HUES64 (cell line): ENCODE measurements at regions not wholly inside any gene's neighbourhood (a gene's known extent, or its start where the extent isn't known, plus 50 kb on each side); places are given as distances from the start of the nearest gene placed in this dataset.
"Not testable (repeated sequence)": the region's sequence is repeated elsewhere in the genome, so short reads cannot be mapped to it uniquely, and the experiment has no call there.

Experiments
- H3K27ac ChIP-seq: 2 replicates; pipeline ENCODE4 v1.7.0; 2013; ENCODE audit warnings: low read depth, low read length, inconsistent platforms
- H3K27me3 ChIP-seq: 2 replicates; pipeline ENCODE4 v1.6.1; 2013; ENCODE audit warnings: mild to moderate bottlenecking, low read length; ENCODE audit not compliant: insufficient read depth
- H3K36me3 ChIP-seq: 2 replicates; pipeline ENCODE4 v1.6.1; 2013; ENCODE audit warnings: mild to moderate bottlenecking, low read length; ENCODE audit not compliant: insufficient read depth
- H3K4me1 ChIP-seq: 2 replicates; pipeline ENCODE4 v1.6.1; 2013; ENCODE audit warnings: mild to moderate bottlenecking, low read length, moderate library complexity; ENCODE audit not compliant: insufficient read depth
- H3K4me3 ChIP-seq: 2 replicates; pipeline ENCODE4 v1.5.1; 2013; ENCODE audit warnings: mild to moderate bottlenecking, low read length, moderate library complexity
- H3K9ac ChIP-seq: 2 replicates; pipeline ENCODE4 v1.6.1; 2013; ENCODE audit warnings: mild to moderate bottlenecking, low read depth, low read length
- H3K9me3 ChIP-seq: 2 replicates; pipeline ENCODE4 v1.6.1; 2013; ENCODE audit warnings: low read depth, low read length; ENCODE audit not compliant: insufficient read depth
- WGBS: fragments of 150-250, 120-280 bp; methylation state at CpG from one replicate; pipeline ENCODE4 v1.1.7; 2013; ENCODE audit warnings: missing lambda C conversion rate; 5-methylcytosine and 5-hydroxymethylcytosine counted together

- H3K36me3 ChIP-seq, result no peaks in the 10 kb centered on the region
- no peak overlapping the region for H3K9ac ChIP-seq
- no peaks in the 10 kb centered on the region for H3K9me3 ChIP-seq
- WGBS, result 97% methylated on average over 2 of the region's 4 CpGs
- no peak overlapping the region for H3K27ac ChIP-seq
- no peak overlapping the region for H3K4me3 ChIP-seq
- H3K4me1 ChIP-seq, result no peaks in the 10 kb centered on the region
- H3K27me3 ChIP-seq, result no peaks in the 10 kb centered on the region
These were observed 1368.4 kb downstream of the GRIK2 start for GRCh38 chr6:102761872-102762271.

- no peaks in the 10 kb centered on the region for H3K36me3 ChIP-seq
- H3K4me1 ChIP-seq, result no peaks in the 10 kb centered on the region
- no peak overlapping the region for H3K27ac ChIP-seq
- no peaks in the 10 kb centered on the region for H3K9me3 ChIP-seq
- H3K9ac ChIP-seq, result no peak overlapping the region
- H3K27me3 ChIP-seq, result no peaks in the 10 kb centered on the region
- no peak overlapping the region for H3K4me3 ChIP-seq
- WGBS, result 98% methylated on average over 2 of the region's 2 CpGs
These were observed 1365.9 kb downstream of the GRIK2 start for GRCh38 chr6:102759415-102759814.

GRCh38 chr6:102758536-102758935 is 1365.0 kb downstream of the GRIK2 start:
- 90% methylated on average over 19 of the region's 19 CpGs for WGBS
- H3K27ac ChIP-seq, H3K9me3 ChIP-seq, H3K4me3 ChIP-seq, H3K27me3 ChIP-seq, H3K4me1 ChIP-seq, H3K36me3 ChIP-seq, H3K9ac ChIP-seq: not testable (repeated sequence)

GRCh38 chr6:102749210-102749971 is 1355.9 kb downstream of the GRIK2 start:
- no peaks in the 10 kb centered on the region for H3K9me3 ChIP-seq
- no peaks in the 10 kb centered on the region for H3K4me1 ChIP-seq
- WGBS, result 93% methylated on average over 2 of the region's 2 CpGs
- H3K27me3 ChIP-seq, result no peaks in the 10 kb centered on the region
- no peak overlapping the region for H3K4me3 ChIP-seq
- H3K27ac ChIP-seq, result no peak overlapping the region
- H3K9ac ChIP-seq, result no peak overlapping the region
- H3K36me3 ChIP-seq, result no peaks in the 10 kb centered on the region

- WGBS, result 94% methylated on average over 5 of the region's 5 CpGs
- no peaks in the 10 kb centered on the region for H3K36me3 ChIP-seq
- no peaks in the 10 kb centered on the region for H3K27me3 ChIP-seq
- peaks cover 16% of the 10 kb centered on the region for H3K4me1 ChIP-seq
- H3K9me3 ChIP-seq, result no peaks in the 10 kb centered on the region
- H3K4me3 ChIP-seq, result no peak overlapping the region
- H3K9ac ChIP-seq, result no peak overlapping the region
- no peak overlapping the region for H3K27ac ChIP-seq
These were observed 1353.4 kb downstream of the GRIK2 start for GRCh38 chr6:102746941-102747340.

GRCh38 chr6:102742754-102743356 is 1349.3 kb downstream of the GRIK2 start:
- no peak overlapping the region for H3K4me3 ChIP-seq
- H3K9me3 ChIP-seq, result no peaks in the 10 kb centered on the region
- H3K4me1 ChIP-seq, result peaks cover 26% of the 10 kb centered on the region
- no peaks in the 10 kb centered on the region for H3K36me3 ChIP-seq
- H3K9ac ChIP-seq, result no peak overlapping the region
- 78% methylated on average over 6 of the region's 7 CpGs for WGBS
- no peaks in the 10 kb centered on the region for H3K27me3 ChIP-seq
- H3K27ac ChIP-seq, result no peak overlapping the region

GRCh38 chr6:102742028-102742427 is 1348.5 kb downstream of the GRIK2 start:
- no peak overlapping the region for H3K4me3 ChIP-seq
- no peaks in the 10 kb centered on the region for H3K9me3 ChIP-seq
- H3K9ac ChIP-seq, result no peak overlapping the region
- H3K27ac ChIP-seq, result peak overlapping the region; percentile 1; the same call in 1 of the 2 replicates
- H3K36me3 ChIP-seq, result no peaks in the 10 kb centered on the region
- peaks cover 26% of the 10 kb centered on the region for H3K4me1 ChIP-seq
- H3K27me3 ChIP-seq, result no peaks in the 10 kb centered on the region
- 41% methylated on average over 4 of the region's 4 CpGs for WGBS

GRCh38 chr6:102736941-102737368 is 1343.4 kb downstream of the GRIK2 start:
- Histone ChIP-seq H3K4me3 (no peak overlapping the region), H3K4me1 (peaks cover 16% of the 10 kb centered on the region), H3K36me3 (no peaks in the 10 kb centered on the region), H3K9ac (no peak overlapping the region), H3K27me3 (no peaks in the 10 kb centered on the region), H3K9me3 (no peaks in the 10 kb centered on the region), H3K27ac (no peak overlapping the region)
- 85% methylated on average over 2 of the region's 2 CpGs for WGBS

- H3K36me3 ChIP-seq, result no peaks in the 10 kb centered on the region
- no peaks in the 10 kb centered on the region for H3K27me3 ChIP-seq
- 90% methylated on average over 3 of the region's 3 CpGs for WGBS
- H3K9me3 ChIP-seq, result no peaks in the 10 kb centered on the region
- no peak overlapping the region for H3K27ac ChIP-seq
- peaks cover 6% of the 10 kb centered on the region; the same call in 1 of the 2 replicates for H3K4me1 ChIP-seq
- no peak overlapping the region for H3K4me3 ChIP-seq
- H3K9ac ChIP-seq, result no peak overlapping the region
These were observed 1339.4 kb downstream of the GRIK2 start for GRCh38 chr6:102732898-102733297.

- H3K9ac ChIP-seq, H3K9me3 ChIP-seq, H3K27me3 ChIP-seq, H3K36me3 ChIP-seq, H3K27ac ChIP-seq, H3K4me3 ChIP-seq: not testable (repeated sequence)
- peaks cover 12% of the 10 kb centered on the region; the same call in 1 of the 2 replicates for H3K4me1 ChIP-seq
- 95% methylated on average over 24 of the region's 24 CpGs for WGBS
These were observed 1328.6 kb downstream of the GRIK2 start for GRCh38 chr6:102722086-102722485.

GRCh38 chr6:102717737-102718456 is 1324.4 kb downstream of the GRIK2 start:
- H3K4me1 ChIP-seq, result peaks cover 12% of the 10 kb centered on the region; the same call in 1 of the 2 replicates
- 46% methylated on average over 4 of the region's 5 CpGs for WGBS
- H3K9me3 ChIP-seq, result no peaks in the 10 kb centered on the region
- no peak overlapping the region for H3K9ac ChIP-seq
- H3K4me3 ChIP-seq, result no peak overlapping the region
- no peaks in the 10 kb centered on the region for H3K27me3 ChIP-seq
- no peaks in the 10 kb centered on the region for H3K36me3 ChIP-seq
- H3K27ac ChIP-seq, result no peak overlapping the region
